GM19395 (cell line): ENCODE measurements at regions not wholly inside any gene's neighbourhood (a gene's known extent, or its start where the extent isn't known, plus 50 kb on each side); places are given as distances from the start of the nearest gene placed in this dataset.
"Not testable (repeated sequence)": the region's sequence is repeated elsewhere in the genome, so short reads cannot be mapped to it uniquely, and the experiment has no call there.

Experiments
- ATAC-seq: cut with Tn5 transposase; IDR thresholded peaks from one replicate; pipeline ENCODE4 v1.9.1; 2021; ENCODE audit warnings: mild to moderate bottlenecking, moderate library complexity; ENCODE audit not compliant: unreplicated experiment

GRCh38 chr15:77944002-77944867, 133.3 kb downstream of the TBC1D2B start:
- peak; percentile 63 for ATAC-seq

GRCh38 chr15:77942611-77943211, 134.8 kb downstream of the TBC1D2B start:
- ATAC-seq, result no peak

- not testable (repeated sequence) for ATAC-seq
These were observed 136.3 kb downstream of the TBC1D2B start for GRCh38 chr15:77941090-77941827.

GRCh38 chr15:77940381-77940947, 137.0 kb downstream of the TBC1D2B start:
- no peak for ATAC-seq

- ATAC-seq, result no peak
These were observed 137.7 kb downstream of the TBC1D2B start for GRCh38 chr15:77939851-77940250.

GRCh38 chr15:77939026-77939425, 138.5 kb downstream of the TBC1D2B start:
- not testable (repeated sequence) for ATAC-seq

- not testable (repeated sequence) for ATAC-seq
These were observed 139.0 kb downstream of the TBC1D2B start for GRCh38 chr15:77938546-77938945.

- ATAC-seq, result not testable (repeated sequence)
These were observed 140.9 kb downstream of the TBC1D2B start for GRCh38 chr15:77936567-77936966.

- ATAC-seq, result not testable (repeated sequence)
These were observed 143.0 kb downstream of the TBC1D2B start for GRCh38 chr15:77934516-77934915.

GRCh38 chr15:77930907-77931306, 146.6 kb downstream of the TBC1D2B start:
- not testable (repeated sequence) for ATAC-seq

- not testable (repeated sequence) for ATAC-seq
These were observed 147.0 kb downstream of the TBC1D2B start for GRCh38 chr15:77930490-77930889.

GRCh38 chr15:77926789-77927188, 150.7 kb downstream of the TBC1D2B start:
- not testable (repeated sequence) for ATAC-seq

- not testable (repeated sequence) for ATAC-seq
These were observed 151.2 kb downstream of the TBC1D2B start for GRCh38 chr15:77926296-77926695.

- ATAC-seq, result not testable (repeated sequence)
These were observed 152.4 kb downstream of the TBC1D2B start for GRCh38 chr15:77925101-77925500.

GRCh38 chr15:77921664-77922063, 155.8 kb downstream of the TBC1D2B start:
- no peak for ATAC-seq

GRCh38 chr15:77916966-77917635, 160.4 kb downstream of the TBC1D2B start:
- ATAC-seq, result not testable (repeated sequence)

- ATAC-seq, result not testable (repeated sequence)
These were observed 161.6 kb downstream of the TBC1D2B start for GRCh38 chr15:77915961-77916330.

GRCh38 chr15:77915261-77915960, 162.1 kb downstream of the TBC1D2B start:
- no peak for ATAC-seq

GRCh38 chr15:77914531-77914930, 163.0 kb downstream of the TBC1D2B start:
- not testable (repeated sequence) for ATAC-seq
